ENCODE measurements at regions not wholly inside any gene's neighbourhood (a gene's known extent, or its start where the extent isn't known, plus 50 kb on each side); places are given as distances from the start of the nearest gene placed in this dataset.

DNA sequence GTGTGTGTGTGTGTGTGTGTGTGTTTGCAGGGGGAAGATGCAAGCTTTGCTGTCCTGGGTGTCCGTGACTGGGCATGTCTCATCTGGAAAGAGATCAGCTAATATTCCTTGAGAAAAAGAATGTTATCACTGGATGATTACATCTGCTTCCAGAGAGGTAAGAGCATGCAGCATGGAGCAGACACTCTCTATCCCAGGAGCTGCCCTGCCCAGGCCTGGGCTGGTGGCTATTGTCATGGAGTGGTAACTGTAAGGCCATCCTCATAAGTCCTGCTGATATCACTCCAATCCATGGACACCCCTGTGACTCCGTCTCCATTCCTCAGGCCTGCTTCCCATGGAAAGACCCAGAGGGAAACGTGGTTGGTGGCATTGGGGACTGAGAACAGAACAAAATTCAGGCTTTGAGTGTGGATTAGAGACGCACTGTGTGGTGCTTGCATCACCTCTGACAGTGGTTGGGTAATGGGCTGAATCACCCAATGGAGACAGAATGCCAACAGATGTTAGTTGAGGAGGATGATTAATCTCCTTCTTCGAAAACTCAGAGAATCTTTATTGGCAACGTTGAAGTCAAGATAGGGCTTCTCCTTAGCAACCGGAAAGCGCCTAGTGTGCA, 52.0 kb upstream of the KCNIP1 start:
- intact Hi-C loops (cut with DNase I): no loop called here
- no peak for DNase-seq

GRCh38 chr5:170450061-170450669, 53.7 kb upstream of the KCNIP1 start:
- intact Hi-C loops (cut with DNase I): no loop called here
- no peak for DNase-seq

GRCh38 chr5:170449232-170449631, 54.6 kb upstream of the KCNIP1 start:
- intact Hi-C loops (cut with DNase I): no loop called here
- DNase-seq: no peak

DNA sequence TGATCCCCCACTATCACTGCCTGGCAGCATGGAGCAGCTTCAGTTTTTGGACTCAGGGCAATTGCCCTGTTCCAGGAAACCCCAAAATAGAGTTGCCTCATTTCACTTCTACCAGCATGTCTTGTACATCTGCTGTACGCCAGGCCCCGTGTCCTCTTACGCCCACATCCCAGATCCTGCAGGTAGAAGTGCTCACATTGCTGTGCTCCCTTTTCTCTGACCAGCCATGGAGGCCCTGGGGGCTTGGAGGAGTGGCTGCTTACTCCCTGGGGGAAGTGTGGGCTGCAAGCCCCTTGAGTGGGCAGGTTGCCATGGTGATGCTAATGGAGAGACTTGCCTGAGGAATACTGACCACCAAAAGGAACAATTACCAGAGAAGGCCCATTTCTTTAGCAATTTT, 55.6 kb upstream of the KCNIP1 start:
- no peak for DNase-seq
- intact Hi-C loops (cut with DNase I): no loop called here

DNA sequence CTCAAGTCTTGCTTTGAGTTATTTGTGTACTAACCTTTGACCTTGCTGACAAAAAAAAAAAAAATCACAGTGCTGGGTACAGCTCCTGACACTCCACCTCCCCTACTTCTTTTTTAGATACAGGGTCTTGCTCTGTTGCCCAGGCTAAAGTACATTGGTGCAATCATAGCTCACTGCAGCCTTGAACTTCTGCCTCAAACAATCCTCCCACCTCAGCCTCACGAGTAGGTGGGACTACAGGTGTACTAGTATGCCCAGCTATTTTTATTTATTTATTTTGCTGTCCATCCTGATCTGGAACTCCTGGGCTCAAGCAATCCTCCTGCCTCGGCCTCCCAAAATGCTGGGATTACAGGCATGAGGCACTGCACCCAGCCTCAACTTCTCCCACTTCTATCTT, 57.2 kb upstream of the KCNMB1 start:
- no peak for DNase-seq
- intact Hi-C loops (cut with DNase I): no loop called here

GRCh38 chr5:170445936-170446335, 56.8 kb upstream of the KCNMB1 start:
- no peak for DNase-seq
- intact Hi-C loops (cut with DNase I): no loop called here

- DNase-seq: peak in 1 of 10 donors; percentile 33
- intact Hi-C loops (cut with DNase I): no loop called here
Observed at GRCh38 chr5:170444969-170445505, 55.9 kb upstream of the KCNMB1 start.

DNA sequence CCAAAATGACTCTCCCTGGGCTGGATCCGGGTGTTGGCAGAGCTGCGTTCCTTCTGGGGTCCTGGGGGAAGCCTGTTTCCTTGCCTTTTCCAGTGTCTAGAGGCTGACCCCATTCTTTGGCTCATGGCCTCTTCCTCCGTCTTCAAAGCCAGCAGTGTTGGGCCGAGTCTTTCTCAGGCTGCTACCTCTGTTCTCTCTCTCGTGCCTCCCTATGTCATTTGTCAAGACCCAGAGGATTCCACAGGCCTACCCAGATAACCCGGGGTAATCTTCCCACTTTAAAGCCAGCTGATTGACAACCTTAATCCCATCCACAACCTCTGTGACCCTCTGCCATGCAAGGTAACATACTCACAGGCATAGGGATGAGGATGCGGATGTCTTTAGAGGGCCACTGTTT, 55.0 kb upstream of the KCNMB1 start:
- DNase-seq: peak in 1 of 10 donors; percentile 41

DNA sequence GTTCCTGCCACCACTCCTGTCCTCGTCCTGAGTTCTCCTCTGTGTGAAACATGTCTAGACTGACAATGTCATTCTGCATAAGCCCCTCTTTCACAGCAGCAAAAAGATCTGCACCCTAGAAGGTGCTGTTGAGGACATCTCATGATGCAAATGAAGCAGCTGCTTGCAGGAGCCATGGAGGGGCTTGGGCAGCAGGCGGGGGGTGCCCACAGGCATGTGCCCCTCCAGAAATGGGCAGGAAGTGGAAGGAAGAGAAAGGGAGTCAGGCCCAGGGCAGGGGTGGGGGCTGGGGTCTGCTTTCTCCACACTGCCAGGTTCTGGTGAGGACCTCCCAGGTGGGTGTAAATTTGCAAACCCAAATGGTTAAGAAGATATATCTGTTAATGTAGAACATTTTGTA, 54.5 kb upstream of the KCNMB1 start:
- DNase-seq: peak in 1 of 10 donors; percentile 38
- intact Hi-C loops (cut with DNase I): no loop called here

More for the DNA sequence above, 55.0 kb upstream of the KCNMB1 start:
- intact Hi-C loops (cut with DNase I): no loop called here

DNA sequence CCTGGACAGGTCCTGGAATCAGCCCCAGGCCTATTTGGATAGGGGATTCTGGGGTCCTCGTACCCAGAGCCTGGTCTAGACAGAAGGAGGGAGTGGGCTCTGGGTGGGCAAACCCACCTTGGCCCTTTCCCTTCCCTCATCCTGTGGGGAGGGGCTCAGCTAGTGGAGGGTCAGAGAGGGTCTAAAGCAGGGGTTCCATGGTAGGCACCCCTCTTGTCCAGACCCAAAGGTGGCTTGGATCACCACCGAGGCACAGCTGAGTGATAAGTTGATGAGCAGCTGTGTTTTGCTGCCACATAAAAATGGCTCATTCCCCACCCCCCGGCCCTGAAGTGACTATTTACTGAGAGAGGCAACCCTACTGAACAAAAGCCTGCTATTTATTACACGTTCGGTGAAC, 53.8 kb upstream of the KCNMB1 start:
- intact Hi-C loops (cut with DNase I): no loop called here

GRCh38 chr5:170442391-170442790, 53.2 kb upstream of the KCNMB1 start:
- DNase-seq: peak in 1 of 10 donors; percentile 30
- intact Hi-C loops (cut with DNase I): no loop called here

More for the DNA sequence above, 53.8 kb upstream of the KCNMB1 start:
- DNase-seq: no peak

- intact Hi-C loops (cut with DNase I): no loop called here
- DNase-seq: peak in 1 of 10 donors; percentile 22
Observed at GRCh38 chr5:170441393-170441784, 52.2 kb upstream of the KCNMB1 start.

GRCh38 chr5:170440771-170441392, 51.7 kb upstream of the KCNMB1 start:
- intact Hi-C loops (cut with DNase I): no loop called here
- DNase-seq: peak in 1 of 10 donors; percentile 78

DNA sequence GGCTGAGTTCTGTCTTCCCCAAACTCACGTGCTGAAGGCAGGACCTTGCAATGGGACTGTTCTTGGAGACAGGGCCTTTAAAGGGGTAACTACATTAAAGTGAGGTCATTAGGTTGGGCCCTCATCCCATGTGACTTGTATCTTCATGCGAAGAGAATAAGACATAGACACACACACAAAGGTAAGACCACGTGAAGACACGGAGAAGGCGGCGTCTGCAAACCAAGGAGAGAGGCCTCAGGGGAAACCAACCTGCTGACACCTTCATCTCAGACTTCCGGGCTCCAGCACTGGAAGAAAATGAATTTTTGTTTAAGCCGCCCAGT, 50.7 kb upstream of the KCNMB1 start:
- intact Hi-C loops (cut with DNase I): no loop called here
- DNase-seq: no peak

GRCh38 chr5:170439223-170439943, 50.2 kb upstream of the KCNMB1 start:
- DNase-seq: no peak
- intact Hi-C loops (cut with DNase I): no loop called here

All from posterior cingulate gyrus (tissue), 11 donors.